HG03460 (cell line): ENCODE measurements at regions not wholly inside any gene's neighbourhood (a gene's known extent, or its start where the extent isn't known, plus 50 kb on each side); places are given as distances from the start of the nearest gene placed in this dataset.
"Not testable (repeated sequence)": the region's sequence is repeated elsewhere in the genome, so short reads cannot be mapped to it uniquely, and the experiment has no call there.

Source experiments
- ATAC-seq: cut with Tn5 transposase; IDR thresholded peaks from one replicate; pipeline ENCODE4 v1.9.1; 2021; ENCODE audit not compliant: unreplicated experiment

DNA sequence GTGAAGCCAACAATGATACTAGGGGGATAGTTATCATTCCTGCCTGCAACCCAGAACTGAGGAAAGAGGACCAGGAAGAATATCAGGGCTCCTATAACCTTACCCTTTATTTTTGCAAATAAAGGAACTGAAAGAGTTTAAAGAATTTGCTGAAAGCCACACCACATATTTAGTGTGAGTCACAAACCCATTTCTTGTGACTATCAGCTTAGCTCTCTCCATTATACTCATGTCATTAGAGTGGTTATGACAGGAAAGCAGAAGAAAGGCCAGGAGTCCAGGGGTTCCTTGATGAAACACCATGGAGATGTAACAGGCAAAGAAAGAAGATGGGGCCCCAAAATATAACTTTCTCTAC is 141.1 kb upstream of the SAMSN1 start:
- peak; percentile 55 for ATAC-seq

DNA sequence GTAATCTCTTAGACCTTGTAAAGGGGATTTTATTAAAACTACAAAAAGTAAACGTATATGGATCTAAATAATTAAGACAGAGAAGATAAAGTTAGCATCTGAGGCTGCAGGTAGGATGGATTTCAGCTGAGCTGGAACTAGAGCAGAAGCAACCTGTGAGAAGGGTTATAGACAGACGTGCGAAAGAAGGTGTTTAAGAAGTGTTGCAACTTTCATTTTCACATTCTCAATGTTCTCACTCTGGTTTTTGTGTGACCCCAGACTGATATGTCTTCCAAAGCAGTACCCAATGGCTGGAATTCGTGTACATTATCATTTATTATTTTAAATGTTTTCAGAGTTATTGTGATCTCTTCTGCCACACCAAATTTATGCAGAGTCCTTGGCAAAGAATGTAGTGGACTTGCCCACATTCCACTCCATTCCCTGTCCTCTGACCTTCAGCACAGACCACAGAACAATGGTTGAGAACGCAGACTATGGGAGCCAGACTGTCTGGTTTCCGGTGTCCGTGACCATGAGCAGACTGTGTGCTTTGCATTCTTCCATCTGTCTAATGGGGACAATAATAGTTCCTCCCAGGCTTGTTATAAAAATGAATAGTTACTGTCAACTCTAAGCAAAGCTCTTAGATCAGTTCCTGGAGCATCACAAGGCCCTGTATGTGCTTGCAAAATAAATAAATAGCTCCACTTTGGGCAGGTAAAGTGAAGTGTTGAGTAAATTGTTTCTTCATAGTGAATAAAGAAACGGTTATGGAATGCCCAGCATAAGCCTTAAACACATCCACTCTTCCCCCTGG is 140.6 kb upstream of the SAMSN1 start:
- ATAC-seq: peak; percentile 62

DNA sequence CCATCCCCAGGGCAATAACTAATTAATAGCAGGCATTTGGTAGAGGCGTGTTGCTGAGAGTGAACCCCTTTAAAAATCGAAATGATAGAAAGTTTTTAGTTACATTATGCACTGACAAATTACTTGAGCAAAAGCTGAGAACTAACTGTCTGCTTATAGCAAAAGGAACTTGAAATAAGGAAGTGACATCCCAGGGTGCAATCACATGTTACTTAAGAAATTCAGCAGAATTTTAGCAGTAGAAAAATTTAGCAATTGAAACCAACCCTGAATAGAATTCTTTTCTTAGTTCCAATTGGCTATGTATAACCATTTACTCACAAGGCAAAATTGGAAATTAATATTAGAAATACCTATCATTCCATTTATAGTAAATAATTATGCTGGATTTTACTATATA is 139.5 kb upstream of the SAMSN1 start:
- ATAC-seq: no peak

DNA sequence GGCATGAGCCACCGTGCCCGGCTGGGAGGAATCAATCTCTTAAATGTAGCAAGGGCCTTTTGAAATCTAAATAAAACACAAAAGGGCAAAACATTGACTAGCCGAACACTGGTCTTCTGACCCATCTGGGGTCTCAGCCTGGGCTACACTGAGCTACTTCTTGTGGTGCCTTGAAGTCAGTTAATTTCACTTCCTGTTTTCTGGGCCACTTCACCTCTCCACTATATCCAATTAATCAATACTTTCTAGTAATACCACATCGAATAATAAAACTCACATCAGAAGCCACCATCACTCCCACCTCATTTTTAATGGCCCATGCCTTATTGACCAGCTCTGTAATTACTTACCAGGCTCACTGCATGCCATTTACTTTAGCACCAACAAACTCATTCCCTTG is 138.0 kb upstream of the SAMSN1 start:
- peak; percentile 34 for ATAC-seq

DNA sequence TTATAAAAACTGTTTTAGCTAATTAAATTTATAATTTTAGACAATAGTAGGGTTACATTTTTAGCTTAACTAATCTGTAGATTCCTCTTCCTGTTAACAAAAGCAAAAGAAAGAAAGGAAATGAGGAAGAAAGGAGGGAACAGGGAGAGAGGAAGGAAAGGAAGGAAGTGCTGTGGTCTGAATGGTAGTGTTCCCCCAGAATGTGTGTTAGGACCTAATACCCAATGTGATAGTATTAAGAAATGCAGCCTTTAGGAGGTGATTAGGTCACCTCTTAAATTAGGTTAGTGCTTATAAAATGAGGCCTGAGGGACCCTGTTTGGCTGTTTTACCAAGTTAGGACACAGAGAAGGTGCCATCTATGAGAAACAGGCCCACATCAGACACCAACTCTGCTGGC is 136.9 kb upstream of the SAMSN1 start:
- no peak for ATAC-seq

DNA sequence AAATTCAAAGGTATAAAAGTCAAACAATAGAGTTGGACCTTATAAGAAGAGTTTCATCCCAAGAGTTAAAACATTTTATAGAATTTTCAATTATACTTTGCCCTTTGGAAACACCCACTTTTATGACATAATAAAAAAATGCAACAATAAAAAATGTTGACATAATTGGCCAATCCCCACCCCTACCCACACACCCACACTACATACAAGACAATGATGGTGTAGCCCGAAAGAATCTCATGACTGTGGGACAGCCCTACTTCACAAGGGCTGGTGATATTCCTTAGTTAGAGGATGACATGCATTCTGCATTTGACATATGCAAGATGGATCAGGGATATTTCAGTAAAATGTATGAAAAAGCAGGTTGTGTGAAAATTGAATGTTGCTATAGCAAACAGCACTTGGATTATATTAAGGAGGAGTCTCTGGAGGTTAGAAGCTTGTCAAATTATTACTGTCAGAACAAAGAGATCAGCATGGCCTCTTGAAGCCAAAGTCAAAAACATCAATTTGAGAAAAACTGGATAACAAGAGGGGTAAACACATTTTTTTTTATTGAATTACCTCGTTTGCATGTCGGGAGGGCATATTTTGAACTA is 133.0 kb upstream of the SAMSN1 start:
- ATAC-seq: no peak

DNA sequence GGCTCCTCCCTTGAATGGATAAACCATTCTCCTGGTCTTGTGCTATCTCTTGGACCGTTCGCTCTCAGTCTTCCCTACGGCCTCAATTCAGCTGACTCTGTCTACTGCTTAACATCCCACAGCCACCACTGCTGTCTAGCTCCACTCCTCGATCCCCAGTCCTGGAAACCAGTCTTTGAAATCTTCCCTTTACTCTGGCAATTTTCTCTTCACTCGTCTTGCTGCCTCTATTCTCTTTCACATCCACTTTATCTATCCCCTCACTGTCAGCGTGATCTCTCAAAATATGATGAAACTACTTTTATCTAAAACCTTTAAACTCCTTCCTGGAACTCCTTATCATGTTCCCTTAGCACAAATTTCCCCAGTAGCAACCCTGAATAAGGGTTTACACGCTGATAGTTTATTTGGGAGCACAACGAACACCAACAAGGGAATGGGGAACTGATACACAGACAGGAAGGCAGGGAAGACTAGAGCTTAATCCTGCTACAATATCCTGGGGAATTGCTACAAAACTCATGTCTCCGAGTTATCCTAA is 131.6 kb upstream of the SAMSN1 start:
- ATAC-seq: no peak

DNA sequence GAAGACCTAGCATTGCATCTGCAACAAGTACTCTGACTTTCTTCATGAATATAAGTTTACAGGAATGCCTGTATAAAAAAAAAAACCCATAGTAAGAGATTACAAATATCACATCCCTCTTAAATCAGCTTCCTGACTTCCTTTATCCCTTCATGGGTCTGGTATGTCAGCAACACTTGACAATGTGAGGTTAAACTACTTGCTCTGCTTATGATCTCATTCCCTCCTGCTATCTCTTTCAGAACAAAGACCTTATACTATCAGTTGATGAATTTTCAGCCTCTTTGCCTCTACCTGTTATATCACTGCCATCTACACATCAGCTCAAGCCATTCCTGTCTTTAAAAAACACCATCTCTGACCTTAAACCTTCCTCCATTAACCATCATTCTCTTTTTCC is 130.9 kb upstream of the SAMSN1 start:
- ATAC-seq: no peak

DNA sequence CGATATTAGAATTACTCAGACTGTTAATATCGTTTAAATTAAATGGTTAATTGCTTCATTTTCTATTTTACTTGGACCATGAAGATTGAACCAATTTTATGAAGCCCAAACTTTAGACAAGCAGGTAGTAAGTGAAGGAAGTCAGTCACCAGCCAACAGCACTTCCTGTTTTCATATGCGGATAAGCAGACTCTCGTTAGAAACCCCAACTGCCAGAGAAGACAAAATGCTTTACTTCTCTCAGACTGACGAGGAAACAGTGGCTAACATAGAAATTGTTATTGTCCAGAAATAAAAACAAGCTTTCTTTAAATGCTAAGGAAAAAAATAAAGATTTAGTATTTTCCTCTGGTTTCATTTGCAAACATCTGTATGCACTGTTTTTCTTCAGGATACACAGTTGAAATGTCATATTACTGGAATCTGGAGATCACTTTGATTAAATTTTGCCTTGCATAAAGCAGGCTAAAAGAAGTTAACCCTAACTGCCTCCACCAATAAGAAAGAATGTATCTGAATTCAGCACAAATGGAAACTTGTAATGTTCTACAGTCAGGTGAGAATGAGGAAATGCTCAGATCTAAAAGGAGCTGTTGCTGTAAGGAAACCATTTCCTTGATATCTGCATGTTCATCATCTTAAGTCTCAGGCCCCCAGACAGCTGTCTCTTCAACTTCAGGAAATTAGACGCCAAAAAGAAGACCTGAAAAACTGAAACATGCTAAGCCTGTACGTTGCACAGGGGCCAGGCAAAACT is 129.8 kb upstream of the SAMSN1 start:
- ATAC-seq: peak; percentile 64

DNA sequence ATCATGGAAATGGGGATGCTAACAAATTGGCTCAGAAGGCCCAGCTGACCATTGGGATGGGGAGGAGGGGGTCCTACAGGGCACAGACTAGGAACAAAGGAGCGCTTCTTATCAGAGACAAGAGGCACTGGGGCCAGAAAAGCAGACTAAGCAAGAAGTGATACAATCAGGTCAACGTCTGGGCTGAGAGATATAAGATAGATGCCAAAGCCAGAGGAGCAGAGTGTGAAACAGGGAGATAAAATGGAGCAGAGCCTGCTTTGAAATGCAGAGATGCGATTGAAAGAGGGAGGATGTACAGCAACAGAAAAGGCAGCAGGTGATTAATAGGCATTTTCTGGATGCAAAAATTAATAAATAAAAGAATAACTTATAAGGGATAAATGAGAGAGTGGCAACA is 127.5 kb upstream of the SAMSN1 start:
- no peak for ATAC-seq

DNA sequence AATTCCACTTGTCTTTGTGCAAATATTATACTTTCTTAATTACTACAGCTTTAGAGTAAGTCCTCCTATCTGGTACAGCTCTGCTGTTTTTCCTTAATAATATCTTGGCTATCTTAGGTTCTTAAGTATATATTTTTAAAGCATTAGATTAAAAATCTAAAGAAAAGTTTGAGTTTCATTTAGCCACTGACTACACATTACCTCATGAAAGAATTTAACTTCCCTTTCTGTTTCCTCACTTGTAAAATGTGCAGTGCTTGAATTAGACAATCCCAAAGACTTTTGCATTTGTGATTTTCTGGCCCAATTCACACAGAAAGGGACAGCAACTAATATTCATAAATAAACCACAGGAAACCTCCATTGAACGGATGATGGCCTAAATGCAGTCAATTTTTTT is 126.4 kb upstream of the SAMSN1 start:
- ATAC-seq: no peak

DNA sequence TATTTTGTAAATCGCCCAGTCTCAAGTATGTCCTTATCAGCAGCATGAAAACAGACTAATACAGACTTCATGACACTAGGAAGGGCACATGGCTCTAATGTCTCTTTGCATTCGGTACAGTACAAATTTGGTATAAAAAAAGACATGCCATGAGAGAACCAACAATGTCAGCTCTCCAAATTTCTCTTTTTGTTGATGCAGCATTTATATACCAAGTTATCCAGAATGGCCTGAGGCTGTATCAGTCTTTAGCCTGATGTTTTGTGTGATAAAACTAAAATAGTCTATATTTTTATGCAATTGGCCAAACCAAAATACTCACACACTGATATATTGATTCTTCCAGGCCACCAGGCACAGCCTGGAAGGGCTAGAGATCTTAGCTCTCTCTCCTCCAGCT is 124.3 kb upstream of the SAMSN1 start:
- no peak for ATAC-seq

DNA sequence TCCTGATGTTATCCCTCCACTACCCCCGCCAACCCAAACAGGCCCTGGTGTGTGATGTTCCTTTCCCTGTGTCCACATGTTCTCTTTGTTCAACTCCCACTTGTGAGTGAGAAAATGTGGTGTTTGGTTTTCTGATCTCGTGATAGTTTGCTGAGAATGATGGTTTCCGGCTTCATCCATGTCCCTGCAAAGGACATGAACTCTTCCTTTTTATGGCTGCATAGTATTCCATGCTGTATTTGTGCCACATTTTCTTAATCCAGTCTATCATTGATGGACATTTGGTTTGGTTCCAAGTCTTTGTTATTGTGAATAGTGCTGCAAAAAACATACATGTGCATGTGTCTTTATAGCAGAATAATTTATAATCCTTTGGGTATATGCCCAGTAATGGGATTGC is 123.0 kb upstream of the SAMSN1 start:
- ATAC-seq: not testable (repeated sequence)

DNA sequence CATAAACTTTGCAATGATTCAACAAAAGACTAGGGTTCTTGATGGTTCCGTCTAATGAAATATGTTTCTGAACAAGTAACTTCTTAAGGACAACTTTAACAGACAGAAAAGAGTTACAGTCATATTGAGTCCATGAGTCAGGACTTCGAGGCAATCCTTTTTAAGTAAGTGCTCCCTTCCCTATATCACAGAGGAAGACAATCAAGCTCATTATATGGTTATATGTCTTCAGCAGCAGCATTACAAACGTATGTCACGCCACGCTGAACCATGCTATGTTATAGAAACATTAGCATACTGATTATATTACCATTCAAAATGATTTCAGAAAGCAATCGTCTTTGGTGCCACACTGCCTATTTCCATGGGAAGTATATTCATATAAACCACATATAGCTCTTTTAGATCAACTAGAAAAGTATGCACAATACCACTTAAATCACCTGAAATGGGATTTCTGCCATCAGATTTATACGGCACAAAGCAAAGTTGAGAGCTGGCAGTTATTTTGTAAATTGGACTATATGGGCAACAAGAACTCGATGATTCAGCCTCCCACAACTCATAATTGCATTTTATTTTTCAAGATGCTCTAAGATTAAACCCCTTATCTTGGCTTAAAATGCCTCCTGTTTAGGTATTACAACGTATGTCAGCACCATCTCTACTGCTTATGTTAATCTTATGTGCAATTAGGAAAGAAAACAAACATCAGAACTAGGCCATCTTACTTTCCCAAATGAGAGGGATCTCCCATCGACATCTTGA is 111.3 kb upstream of the SAMSN1 start:
- ATAC-seq: no peak

DNA sequence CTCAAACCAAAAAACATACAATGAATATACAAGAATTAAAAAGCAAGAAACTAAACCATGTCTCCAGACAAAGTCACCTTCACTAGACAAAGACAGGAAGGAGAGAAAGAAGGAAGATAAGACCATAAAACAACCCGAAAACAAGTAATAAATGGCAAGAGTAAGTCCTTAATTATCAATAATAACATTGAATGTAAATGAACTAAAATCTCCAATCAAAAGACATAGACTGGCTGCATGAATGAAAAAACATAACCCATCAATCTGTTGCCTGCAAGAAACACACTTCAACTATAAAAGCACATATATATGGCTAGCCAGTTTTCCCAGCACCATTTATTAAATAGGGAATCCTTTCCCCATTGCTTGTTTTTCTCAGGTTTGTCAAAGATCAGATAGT is 100.8 kb upstream of the SAMSN1 start:
- no peak for ATAC-seq

DNA sequence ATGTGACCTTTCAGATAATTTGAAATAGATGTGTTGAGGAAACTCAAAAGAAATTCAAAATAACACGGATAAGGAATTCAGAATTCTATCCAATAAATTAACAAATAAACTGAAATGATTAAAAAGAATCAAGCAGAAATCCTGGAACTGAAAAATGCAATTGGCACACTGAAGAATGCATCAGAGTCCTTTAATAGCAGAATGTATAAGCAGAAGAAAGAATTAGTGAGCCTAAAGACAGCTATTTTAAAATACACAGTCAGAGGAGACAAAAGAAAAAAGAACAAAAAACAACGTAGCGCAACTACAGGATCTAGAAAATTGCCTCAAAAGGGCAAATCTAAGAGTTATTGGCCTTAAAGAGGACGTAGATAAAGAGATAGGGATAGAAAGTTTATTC is 99.6 kb upstream of the SAMSN1 start:
- no peak for ATAC-seq

DNA sequence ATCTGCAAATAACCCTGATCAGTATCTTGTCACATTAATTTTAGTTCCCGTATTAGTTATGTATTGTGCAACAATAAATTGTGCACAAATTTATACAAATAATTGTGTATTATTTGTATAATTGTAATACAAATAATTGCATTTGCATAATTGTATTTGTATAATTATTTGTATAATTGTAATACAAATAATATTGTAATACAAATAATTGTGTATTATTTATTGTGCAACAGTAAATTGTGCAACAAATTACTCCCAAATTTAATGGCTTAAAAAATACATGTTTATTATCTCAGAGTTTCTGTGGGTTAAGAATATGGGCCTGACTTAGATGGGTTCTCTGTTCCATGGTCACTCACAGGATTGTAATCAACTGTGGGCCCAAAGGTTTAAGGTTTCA is 86.2 kb upstream of the SAMSN1 start:
- ATAC-seq: no peak

DNA sequence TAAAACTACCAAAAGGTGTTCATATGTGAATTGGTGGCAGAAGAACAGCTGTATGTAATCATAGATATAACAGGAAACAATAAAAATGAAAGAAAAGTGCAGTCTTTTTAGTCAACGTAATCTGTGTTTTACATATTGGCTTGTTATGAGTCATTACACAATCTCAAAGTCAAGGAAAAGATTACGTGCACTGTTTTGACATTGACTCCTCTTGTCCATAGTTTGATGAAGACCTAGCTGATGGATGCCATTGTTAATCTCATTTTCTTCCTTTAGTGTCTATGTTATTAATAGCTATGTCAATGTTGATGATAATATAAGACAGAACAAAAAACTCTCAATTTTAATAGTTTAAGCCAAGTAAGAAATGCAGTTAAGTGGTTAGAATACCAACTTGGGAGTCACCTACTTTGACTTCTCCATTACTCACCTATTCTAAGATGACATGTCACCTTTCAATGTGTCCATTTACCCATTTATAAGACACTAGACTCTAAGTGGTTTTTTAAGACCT is 84.5 kb upstream of the SAMSN1 start:
- ATAC-seq: peak; percentile 65

DNA sequence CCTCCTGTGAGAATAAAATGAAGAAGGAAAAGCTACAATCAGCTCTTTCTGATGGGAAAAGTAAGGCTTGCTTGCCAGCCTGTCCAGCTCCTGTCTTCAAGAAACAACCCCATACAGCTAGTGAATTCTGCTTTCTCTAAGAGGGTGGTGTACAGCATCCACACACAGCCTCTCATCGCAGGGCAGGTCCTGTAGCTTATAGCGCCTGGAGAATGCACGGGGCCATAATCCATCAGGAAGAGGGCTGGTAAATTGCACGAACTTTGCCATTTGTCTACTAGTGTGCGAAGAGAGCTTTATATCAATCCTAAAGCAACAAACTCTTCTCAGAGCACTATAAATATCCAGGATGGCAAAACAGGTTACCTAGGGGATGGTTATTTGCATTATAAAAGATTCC is 83.3 kb upstream of the SAMSN1 start:
- ATAC-seq: no peak

DNA sequence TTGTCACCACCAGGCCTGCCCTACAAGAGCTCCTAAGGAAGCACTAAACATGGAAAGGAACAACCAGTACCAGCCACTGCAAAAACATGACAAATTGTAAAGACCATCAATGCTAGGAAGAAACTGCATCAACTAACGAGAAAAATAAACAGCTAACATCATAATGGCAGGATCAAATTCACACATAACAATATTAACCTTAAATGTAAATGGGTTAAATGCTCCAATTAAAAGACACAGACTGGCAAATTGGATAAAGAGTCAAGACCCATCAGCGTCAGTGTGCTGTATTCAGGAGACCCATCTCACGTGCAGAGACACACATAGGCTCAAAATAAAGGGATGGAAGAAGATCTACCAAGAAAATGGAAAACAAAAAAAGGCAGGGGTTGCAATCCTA is 77.0 kb upstream of the SAMSN1 start:
- ATAC-seq: not testable (repeated sequence)

DNA sequence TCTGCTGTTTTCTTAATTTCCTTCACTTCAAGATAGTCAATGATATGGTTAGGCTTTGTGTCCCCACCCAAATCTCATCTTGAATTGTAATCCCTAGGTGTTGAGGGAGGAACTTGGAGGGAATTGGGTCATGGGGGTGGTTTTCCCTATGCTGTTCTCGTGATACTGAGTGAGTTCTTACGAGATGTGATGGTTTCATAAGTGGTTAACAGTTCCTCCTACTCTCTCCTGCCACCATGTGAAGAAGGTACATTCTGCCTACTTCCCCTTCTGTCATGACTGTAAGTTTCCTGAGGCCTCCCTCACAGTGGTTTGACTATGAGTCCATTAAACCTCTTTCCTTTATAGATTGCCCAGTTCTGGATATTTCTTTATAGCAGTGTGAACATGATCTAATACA is 74.0 kb upstream of the SAMSN1 start:
- no peak for ATAC-seq
